ENCODE measurements at regions not wholly inside any gene's neighbourhood (a gene's known extent, or its start where the extent isn't known, plus 50 kb on each side); places are given as distances from the start of the nearest gene placed in this dataset.

GRCh38 chr2:239500574-239501550, 100.0 kb upstream of the HDAC4 start:
- DNase-seq: no peak

GRCh38 chr2:239499726-239500573, 99.1 kb upstream of the HDAC4 start:
- no peak for DNase-seq

- DNase-seq: no peak
Measured at GRCh38 chr2:239498981-239499634, 98.3 kb upstream of the HDAC4 start.

DNA sequence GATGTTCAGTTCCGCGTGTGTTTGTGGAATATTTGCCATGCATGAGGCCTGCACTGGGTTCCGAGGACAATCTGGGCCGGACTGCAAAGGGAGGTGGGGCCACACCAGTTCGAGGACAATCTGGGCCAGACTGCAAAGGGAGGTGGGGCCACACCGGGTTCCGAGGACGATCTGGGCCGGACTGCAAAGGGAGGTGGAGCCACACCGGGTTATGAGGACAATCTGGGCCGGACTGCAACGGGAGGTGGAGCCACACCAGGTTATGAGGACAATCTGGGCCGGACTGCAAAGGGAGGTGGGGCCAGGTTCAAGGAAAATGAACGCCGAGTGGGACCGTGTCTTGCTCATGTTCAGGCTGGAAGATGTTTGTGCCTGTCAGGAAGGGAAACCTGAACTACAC, 97.8 kb upstream of the HDAC4 start:
- no peak for DNase-seq

DNA sequence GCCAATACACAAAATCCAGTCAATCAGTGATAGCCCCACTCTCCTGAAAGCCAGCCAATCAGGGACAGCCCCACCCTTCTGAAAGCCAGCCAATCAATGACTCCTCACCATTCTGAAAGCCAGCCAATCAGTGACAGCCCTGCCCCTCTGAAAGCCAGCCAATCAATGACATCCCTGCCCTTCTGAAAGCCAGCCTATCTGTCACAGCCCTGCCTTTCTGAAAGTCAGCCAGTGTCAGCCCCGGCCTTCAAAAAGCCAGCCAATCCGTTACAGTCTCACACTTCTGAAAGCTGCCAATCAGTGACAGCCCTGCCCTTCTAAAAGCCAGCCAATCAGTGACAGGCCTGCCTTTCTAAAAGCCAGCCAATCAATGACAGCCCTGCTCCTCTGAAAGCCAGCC, 95.9 kb upstream of the HDAC4 start:
- no peak for DNase-seq

- DNase-seq: no peak
Measured at GRCh38 chr2:239495791-239496233, 95.0 kb upstream of the HDAC4 start.

DNA sequence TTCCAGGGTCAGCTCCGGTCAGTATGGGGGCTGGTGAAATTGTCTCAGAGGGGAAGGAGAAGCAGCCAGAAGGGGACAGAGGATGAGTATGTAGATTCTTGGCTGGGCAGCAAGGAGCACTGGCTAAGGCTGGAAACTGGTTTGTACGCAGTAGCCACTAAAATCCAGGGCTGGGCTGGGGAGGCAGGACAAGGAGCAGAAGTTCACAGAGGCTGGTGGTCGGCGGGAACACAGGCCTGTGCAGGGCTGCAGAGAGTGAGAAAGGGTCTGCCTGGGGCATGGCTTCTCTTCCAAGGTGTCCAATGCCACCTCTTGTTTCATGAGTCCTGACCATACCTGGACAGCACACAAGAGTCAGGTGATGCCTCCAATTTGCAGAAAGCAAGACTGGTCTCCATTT, 94.4 kb upstream of the HDAC4 start:
- DNase-seq: no peak

DNA sequence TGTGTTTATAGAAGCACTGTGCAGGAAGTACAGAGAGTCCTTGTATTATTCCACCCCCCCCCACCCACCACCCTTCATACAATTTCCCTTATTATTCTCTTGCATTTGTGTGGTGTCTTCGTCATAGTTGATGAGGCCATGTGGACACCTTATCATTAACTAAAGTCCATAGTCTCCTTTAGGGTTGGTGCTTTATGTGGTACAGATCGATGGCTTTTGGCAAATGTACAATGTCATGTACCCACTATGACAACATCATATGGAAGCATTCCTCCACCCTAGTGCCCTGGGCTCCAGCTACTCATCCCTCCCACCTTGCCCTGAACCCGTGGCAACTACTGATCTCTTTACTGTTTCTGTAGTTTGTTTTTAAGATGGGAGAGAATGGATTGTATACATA, 93.8 kb upstream of the HDAC4 start:
- no peak for DNase-seq

DNA sequence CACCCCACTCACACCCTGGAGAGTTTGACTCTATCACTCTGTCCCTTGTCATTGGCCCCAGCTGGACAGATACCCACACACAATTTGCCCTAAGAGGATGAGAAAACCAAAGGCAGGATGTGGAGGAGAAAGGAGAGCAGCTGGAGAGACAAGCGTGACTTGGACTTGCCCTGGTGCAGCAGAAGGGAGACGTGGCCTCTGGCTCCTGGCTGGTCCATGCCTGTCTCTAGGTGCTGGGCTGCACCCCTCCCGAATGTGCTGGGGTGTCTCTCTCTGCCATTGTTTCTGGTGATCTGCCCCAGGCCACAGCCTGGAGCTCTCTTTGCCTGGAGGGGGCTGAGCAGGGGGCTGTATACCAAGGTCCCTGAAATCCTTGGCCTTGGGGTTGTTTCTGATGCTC, 88.7 kb upstream of the HDAC4 start:
- DNase-seq: no peak

DNA sequence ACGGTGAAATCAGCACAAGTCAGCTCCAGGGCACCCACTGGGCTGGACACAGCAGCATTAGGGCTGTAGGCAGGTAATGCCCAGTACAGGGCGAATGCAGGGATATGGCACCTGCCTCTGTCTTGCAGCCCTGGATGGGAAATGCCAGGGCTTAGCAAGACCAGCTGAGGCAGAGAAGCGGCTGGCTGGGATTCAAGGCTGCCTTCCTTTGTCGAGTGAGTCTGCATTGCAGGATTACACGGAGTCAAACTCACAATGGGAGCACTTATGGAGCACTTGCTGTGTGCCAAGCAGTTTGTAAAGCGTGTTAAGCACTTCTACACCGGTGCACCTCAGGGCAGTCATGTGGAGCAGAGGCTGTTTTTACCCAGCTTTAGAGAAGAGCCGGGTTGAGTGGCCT, 87.3 kb upstream of the HDAC4 start:
- DNase-seq: no peak

DNA sequence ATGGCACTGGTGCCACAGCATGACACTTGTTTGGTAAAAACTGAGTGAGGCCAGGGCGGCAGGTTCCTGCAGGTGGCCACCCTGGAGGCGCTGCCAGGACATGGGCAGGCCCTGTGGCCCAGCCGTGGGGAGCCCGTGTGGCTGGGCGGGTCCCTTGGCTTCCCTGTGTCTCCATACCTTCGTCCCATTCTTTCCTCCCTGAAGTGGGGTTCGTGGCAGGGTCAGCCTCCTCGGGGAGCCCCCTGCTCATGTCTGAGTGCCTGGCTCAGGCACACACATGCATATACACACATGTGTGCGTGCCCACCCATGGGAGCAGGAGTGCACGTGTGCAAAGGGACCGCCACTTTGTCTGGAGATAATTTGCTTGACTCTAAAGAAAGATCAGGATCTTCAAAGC, 86.5 kb upstream of the HDAC4 start:
- DNase-seq: no peak

- no peak for DNase-seq
Measured at GRCh38 chr2:239485622-239486021, 84.8 kb upstream of the HDAC4 start.

DNA sequence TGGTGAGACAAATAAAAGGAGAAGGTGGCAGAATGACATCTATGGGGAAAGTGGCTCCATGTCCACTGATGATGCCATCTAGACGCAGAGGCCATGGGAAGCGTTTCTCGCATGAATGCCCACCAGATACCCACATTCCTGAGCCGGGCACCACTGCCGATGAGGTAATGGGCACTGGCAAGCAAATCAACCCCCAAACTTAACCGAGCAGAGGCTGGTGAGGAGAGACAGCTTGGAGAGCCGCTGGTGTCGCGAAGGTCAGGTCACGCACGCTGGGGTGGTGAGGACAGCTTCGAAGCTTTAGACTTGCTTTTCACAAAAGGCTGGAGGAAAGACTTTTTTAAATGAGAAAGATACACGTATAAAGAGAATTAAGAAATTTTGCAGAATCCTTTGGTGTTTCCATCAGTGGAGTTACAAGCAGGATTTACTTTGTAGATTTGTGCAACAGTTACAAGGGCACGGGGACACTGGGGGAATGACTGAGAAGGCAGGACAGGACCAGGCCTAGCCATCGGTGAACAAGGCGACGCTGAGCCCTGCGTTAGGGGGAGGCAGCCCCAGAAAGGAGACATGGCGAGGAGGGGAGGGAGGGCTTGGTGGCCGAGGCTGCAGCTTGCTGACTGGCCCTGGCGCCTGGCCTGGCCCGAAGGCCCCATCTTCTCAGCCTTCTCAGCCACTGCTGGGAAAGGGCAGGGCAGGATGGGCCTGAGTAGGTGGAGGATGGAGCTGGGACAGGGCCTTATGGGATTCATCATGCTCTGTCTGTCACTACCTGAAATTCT, 83.9 kb upstream of the HDAC4 start:
- no peak for DNase-seq

DNA sequence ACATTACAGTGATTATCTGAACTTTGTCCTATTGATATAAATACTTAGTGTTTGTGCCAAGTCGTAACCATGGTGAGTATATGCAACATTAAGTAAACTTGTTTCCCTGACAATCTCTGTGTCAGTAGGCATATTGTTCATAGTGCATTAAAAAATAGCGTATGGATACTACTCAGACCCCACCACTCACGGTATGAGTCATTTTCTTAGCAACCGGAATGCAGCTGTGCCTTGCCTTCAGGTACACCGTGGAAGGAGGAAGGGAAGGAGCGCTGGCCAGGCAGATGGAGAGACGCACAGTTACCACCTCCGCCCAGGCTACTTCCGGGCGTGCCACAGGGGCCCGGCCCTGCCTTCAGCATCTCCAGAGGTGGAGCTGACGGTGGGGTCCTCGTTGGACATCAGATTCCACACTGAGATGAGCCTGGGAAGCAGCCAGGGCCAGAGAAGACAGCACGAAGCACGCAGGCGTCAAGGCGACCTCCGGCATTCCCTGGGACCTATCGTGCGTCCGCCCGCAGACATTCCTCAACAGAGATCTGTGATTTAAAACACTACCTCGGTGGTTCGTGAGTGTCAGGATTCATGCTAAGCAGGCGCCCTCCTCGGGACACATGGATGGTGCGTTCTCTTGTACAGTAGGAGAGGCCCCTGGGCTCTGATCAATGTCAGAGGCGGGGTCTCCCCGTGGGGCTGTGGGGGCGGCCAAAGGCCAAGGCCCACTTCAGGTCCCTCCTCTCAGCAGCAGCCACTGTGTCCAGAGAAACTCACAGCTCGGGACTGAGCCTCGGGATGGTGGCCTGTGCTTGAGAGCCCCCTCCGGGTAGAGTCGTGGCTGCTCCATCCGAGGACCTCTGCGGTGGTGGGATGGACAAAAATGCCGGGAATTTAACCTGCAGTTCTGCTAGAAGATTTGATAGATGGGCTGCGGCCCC, 82.2 kb upstream of the HDAC4 start:
- no peak for DNase-seq

GRCh38 chr2:239479471-239479870, 78.7 kb upstream of the HDAC4 start:
- no peak for DNase-seq

DNA sequence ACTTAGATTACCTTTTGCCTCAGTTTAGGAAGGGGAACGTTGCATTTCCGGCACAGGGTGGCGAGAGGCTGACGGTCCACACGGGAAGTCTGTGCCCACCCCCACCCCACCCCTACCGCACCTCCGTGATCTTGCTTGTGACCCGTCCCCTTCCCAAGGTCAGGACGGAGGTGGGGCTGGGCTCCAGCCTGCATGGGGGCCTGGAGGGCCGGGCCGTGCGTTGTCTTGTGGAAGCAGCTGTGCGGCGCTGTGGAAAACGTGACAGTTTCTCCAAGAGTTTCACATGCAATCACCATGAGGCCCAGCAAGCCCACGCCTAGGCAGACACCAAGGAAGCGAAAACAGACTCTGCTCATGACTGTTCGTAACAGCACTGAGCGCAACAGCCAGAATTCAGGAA, 76.8 kb upstream of the HDAC4 start:
- DNase-seq: no peak

DNA sequence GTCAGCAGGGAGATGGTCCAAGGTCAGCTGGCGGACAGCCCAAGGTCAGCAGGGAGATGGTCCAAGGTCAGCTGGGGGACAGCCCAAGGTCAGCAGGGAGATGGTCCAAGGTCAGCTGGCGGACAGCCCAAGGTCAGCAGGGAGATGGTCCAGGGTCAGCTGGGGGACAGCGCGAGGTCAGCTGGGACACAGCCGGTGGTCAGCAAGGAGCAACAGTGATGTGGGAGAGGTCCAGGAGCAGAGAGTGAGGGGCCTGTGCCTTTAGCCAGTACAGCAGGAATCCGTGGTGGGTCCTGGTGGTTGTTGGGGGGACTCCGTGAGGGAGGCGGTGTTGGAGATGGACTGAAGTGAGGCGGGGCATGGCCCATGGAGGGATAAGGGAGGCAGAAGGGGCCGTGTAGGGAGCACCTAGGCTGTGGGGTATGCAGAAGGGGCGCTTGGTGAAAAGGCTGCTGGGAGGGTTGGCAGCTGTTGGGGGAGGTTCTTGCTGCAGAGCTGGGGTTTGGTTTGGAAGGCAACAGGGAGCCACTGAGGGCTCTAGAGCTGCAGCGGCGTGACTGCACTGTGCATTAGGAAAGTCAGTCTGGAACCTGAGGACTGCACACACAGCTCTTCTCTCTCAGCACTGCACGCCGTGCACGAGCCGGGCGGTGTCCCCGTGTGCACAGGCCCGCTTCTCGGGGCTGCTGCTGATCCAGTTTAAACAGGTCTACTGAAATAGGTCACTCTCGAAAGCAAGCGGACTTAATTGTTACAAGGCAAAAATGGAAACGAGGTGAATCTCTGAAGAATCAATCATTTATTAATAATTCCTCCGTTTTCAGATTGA, 76.2 kb upstream of the HDAC4 start:
- no peak for DNase-seq

- no peak for DNase-seq
Measured at GRCh38 chr2:239476029-239476756, 75.4 kb upstream of the HDAC4 start.

DNA sequence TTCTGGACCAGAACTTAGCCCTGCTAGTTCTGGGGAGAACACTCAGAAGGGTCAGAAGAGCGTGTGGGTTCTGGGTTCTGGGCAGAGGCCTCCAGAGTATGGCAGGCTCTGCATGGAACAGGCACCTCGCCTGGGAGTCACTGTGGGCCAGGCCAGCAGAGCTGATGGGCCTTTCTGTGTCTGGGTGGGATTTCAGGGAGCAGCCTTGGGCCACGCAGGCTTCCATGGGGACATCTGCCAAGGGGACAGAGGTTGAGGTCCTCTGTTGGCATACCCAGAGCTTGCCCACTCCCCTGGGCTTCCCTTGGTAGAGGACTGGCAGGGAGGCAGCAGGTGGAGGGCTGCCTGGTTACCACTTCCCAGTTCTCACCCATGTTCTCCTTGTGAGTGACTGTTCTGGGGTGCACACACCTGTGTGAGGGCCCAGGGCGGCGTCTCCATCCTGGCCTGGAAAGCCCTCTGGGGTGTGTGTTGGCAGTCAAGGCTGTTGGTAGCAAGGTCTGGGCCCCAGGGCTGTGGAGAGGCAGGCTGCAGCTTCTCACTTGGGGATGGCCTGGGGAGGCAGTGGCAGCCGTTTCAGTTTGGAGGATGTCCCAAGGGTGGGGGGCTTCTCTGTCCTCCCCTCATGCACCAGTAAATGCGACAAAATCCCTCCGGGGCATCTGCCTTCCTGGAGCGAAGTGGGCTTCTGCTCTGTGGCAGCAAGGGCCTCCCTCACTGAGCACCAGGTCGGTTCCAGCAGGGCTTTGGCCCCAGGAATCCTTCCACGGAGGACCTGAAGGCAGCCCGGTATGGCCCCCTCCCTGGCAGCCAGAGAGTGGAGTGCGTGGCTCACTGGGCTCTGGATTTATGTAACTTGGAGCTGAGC, 74.6 kb upstream of the HDAC4 start:
- no peak for DNase-seq
